22Rv1 (cell line): ENCODE measurements at regions not wholly inside any gene's neighbourhood (a gene's known extent, or its start where the extent isn't known, plus 50 kb on each side); places are given as distances from the start of the nearest gene placed in this dataset.

Source experiments
- H3K27ac ChIP-seq: fragments of 450-650 bp; 2 replicates; pipeline ENCODE4 v1.5.1; 2017
- ZFX ChIP-seq: fragments of 450-650 bp; IDR thresholded peaks from 2 replicates; pipeline ENCODE4 v1.6.1; 2017; ENCODE audit warnings: antibody characterized with exemption, borderline replicate concordance
- TF ChIP-seq, protein P1 (sequence below): fragments of 450-650 bp; IDR thresholded peaks from 2 replicates; pipeline ENCODE4 v1.5.1; 2017; ENCODE audit warnings: mild to moderate bottlenecking

DNA sequence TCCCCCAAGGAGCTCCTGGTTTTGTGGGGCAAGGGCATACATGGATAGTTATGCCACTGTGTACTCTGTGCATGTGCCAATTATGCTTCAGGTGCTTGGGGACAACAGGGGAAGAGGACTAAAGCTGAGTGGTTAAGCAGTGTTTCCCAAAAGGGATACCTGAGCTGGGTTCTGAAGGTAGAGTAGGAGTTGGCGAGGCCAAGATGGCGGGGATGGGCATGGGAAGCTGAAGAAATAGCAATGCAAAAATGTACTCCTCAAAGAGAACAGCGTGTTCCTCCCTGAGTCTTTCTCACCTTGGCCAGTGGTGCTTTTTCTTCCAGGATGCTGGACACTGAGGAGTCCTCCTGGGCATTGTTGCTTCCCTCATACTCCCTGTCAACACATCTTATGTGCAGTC, 90.0 kb upstream of the LARGE1 start:
- TF ChIP-seq ZFX = no peak
- TF ChIP-seq, protein P1, sequence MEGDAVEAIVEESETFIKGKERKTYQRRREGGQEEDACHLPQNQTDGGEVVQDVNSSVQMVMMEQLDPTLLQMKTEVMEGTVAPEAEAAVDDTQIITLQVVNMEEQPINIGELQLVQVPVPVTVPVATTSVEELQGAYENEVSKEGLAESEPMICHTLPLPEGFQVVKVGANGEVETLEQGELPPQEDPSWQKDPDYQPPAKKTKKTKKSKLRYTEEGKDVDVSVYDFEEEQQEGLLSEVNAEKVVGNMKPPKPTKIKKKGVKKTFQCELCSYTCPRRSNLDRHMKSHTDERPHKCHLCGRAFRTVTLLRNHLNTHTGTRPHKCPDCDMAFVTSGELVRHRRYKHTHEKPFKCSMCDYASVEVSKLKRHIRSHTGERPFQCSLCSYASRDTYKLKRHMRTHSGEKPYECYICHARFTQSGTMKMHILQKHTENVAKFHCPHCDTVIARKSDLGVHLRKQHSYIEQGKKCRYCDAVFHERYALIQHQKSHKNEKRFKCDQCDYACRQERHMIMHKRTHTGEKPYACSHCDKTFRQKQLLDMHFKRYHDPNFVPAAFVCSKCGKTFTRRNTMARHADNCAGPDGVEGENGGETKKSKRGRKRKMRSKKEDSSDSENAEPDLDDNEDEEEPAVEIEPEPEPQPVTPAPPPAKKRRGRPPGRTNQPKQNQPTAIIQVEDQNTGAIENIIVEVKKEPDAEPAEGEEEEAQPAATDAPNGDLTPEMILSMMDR = no peak
- no peak overlapping the region for H3K27ac ChIP-seq

GRCh38 chr22:34015642-34016041, 95.4 kb upstream of the LARGE1 start:
- H3K27ac ChIP-seq = no peak overlapping the region
- no peak for TF ChIP-seq ZFX
- TF ChIP-seq, protein P1 = no peak

DNA sequence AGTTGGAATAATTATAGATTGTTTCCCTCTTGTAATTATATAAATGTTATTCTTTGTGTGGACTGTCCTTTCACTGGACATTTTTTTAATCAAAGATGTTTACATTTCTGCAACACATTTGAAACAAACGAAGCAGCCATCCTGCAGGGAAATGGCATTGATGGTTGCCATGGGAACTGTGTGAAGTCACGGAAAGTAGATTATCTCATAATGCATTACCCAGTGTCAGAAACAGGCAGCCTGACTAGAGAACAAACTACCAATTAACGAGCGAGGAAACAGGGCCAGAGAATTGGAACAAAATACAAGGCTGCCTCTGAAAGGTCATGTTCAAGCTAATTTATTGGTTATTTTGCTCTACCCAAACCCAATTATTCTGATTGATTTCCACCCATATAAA, 96.9 kb upstream of the LARGE1 start:
- no peak for TF ChIP-seq ZFX
- TF ChIP-seq, protein P1 = no peak
- H3K27ac ChIP-seq = no peak overlapping the region

GRCh38 chr22:34019190-34019845, 99.0 kb upstream of the LARGE1 start:
- TF ChIP-seq, protein P1 = no peak
- no peak for TF ChIP-seq ZFX
- no peak overlapping the region for H3K27ac ChIP-seq

DNA sequence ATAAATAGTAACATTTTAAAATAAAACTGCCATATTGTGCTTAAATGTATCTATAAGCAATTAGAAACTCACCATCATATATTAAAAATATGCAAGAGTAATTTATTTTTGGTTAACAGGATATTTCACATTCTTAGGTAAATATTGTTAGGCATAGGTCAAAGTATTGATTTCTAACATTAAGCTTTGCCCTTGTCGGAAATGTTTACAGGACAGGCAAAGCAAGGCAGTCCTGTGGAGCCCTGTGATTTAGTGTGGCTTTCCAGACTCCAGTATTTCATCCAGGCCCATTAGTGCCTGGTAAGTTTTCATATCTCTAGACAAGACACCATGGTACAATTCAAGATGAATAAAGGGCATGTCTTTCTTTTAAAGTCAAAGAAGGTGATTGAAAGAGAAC, 114.9 kb upstream of the LARGE1 start:
- no peak overlapping the region for H3K27ac ChIP-seq
- TF ChIP-seq ZFX = no peak
- TF ChIP-seq, protein P1 = no peak

GRCh38 chr22:34036931-34037330, 116.7 kb upstream of the LARGE1 start:
- H3K27ac ChIP-seq = no peak overlapping the region
- TF ChIP-seq, protein P1 = no peak
- no peak for TF ChIP-seq ZFX

DNA sequence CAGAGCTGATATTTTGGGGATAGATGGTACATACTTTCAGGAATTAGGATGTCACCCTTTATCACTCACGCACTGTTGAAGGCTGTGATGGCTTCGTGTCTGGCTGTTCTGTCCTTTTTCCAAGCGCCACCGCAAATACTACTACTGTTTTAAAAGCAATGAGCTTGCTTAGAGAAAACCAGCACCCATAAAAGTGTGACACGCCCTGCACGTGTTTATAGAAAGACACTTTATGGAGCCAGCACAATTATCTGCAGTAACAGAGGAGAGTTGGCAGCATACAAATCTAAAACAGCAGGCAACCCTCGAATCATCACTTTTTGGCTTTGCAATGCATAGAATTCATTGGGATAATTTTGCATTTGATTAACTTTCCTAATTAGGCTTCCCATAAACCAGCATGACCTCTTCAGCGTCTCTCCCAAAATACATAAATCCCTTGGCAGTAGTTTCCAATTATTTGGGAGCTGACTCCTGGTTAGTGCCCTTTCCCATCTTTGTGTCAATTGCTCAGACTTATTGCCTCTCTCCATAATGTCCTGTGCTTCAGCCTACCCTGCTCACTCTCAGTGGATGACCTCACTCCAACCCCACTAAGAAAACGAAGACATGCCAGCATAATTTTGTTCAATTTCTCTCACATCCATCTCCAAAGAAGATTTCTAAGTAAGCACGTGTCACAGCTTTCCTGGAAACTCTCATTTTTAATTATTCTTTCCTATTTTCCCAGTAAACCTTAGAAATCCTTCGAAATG, 118.7 kb upstream of the LARGE1 start:
- TF ChIP-seq, protein P1 = no peak
- no peak for TF ChIP-seq ZFX

More for the DNA sequence above, 118.7 kb upstream of the LARGE1 start:
- no peak overlapping the region for H3K27ac ChIP-seq
